Choroid plexus epithelial cell (primary cell): ENCODE measurements at regions not wholly inside any gene's neighbourhood (a gene's known extent, or its start where the extent isn't known, plus 50 kb on each side); places are given as distances from the start of the nearest gene placed in this dataset.

Experiments
- DNase-seq: peaks from one replicate; pipeline ENCODE4 v3.0.0-alpha.2; 2010; ENCODE audit warnings: low read depth
- H3K4me3 ChIP-seq: 2 replicates; pipeline ENCODE4 v1.5.1; 2011; ENCODE audit warnings: low read depth, mild to moderate bottlenecking, control low read depth, low read length, moderate library complexity
- CTCF ChIP-seq: conservative IDR thresholded peaks from 2 replicates; pipeline ENCODE4 v1.5.1; 2011; ENCODE audit warnings: low read depth, mild to moderate bottlenecking, control low read depth, inconsistent platforms, low read length, moderate library complexity

GRCh38 chr1:208917281-208917680 is 666.2 kb upstream of the CAMK1G start:
- no peak for DNase-seq
- H3K4me3 ChIP-seq = no peak overlapping the region
- no peak for TF ChIP-seq CTCF

GRCh38 chr1:208917723-208918122 is 665.8 kb upstream of the CAMK1G start:
- H3K4me3 ChIP-seq = no peak overlapping the region
- DNase-seq = no peak
- TF ChIP-seq CTCF = no peak

- TF ChIP-seq CTCF = no peak
- no peak for DNase-seq
- H3K4me3 ChIP-seq = no peak overlapping the region
Observed at GRCh38 chr1:208918160-208918559, 665.4 kb upstream of the CAMK1G start.

GRCh38 chr1:208919371-208919770 is 664.1 kb upstream of the CAMK1G start:
- H3K4me3 ChIP-seq = no peak overlapping the region
- no peak for TF ChIP-seq CTCF
- DNase-seq = no peak

GRCh38 chr1:208921259-208921658 is 662.3 kb upstream of the CAMK1G start:
- H3K4me3 ChIP-seq = no peak overlapping the region
- no peak for DNase-seq
- no peak for TF ChIP-seq CTCF

- DNase-seq = no peak
- no peak overlapping the region for H3K4me3 ChIP-seq
- no peak for TF ChIP-seq CTCF
Observed at GRCh38 chr1:208923456-208923855, 660.1 kb upstream of the CAMK1G start.

GRCh38 chr1:208923946-208924720 is 659.4 kb upstream of the CAMK1G start:
- TF ChIP-seq CTCF = no peak
- H3K4me3 ChIP-seq = no peak overlapping the region
- DNase-seq = no peak
